ENCODE measurements at regions not wholly inside any gene's neighbourhood (a gene's known extent, or its start where the extent isn't known, plus 50 kb on each side); places are given as distances from the start of the nearest gene placed in this dataset.

DNA sequence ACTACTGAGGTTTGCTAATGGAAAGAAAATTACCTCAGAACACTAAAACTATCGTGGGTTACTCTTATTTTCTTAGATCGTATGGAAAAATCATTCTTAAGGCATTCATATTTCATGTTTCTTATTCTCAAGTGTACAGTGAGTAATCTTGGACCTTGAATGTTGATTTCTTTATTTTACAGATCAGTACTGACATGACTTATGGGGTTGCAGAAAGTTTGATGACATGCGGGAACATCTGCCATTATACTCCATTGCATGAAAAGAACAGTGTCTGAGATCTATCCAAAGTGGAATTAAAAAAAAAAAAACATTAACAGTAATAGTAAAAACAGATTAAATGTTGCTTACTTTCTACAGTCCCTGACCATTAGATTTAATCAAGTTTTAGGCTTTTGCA is 1290.2 kb upstream of the WWC1 start:
- intact Hi-C loops (cut with DNase I; ENCODE audit: low total_unique reads): no loop called here
- DNase-seq: no peak

DNA sequence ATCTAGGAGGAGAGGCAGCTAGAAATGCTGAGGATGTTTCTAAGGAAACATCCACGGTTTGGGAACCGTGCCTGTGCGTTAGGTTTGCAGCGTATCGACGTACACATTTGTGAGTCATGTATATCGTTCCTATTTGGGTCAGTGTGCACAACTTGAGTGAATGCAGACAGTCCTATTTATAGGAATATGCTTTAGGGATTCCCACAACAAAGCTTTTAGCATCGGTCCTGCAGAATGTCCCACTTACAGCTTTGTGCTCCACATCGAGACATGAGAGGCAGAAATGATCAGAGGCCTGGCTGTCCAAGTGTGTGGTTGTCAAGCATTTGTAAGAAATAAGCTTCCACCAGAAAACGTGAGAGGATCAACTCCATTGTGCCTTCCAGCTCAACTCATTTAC is 1282.7 kb upstream of the WWC1 start:
- Histone ChIP-seq H3K27ac (no peak overlapping the region), H3K36me3 (no peaks in the 10 kb centered on the region), H3K9me3 (no peaks in the 10 kb centered on the region), H3K4me1 (no peaks in the 10 kb centered on the region), H3K4me3 (no peak overlapping the region), H3K27me3 (no peaks in the 10 kb centered on the region)
- DNase-seq: no peak
- intact Hi-C loops (cut with DNase I; ENCODE audit: low total_unique reads): no loop called here
- TF ChIP-seq, protein P1, sequence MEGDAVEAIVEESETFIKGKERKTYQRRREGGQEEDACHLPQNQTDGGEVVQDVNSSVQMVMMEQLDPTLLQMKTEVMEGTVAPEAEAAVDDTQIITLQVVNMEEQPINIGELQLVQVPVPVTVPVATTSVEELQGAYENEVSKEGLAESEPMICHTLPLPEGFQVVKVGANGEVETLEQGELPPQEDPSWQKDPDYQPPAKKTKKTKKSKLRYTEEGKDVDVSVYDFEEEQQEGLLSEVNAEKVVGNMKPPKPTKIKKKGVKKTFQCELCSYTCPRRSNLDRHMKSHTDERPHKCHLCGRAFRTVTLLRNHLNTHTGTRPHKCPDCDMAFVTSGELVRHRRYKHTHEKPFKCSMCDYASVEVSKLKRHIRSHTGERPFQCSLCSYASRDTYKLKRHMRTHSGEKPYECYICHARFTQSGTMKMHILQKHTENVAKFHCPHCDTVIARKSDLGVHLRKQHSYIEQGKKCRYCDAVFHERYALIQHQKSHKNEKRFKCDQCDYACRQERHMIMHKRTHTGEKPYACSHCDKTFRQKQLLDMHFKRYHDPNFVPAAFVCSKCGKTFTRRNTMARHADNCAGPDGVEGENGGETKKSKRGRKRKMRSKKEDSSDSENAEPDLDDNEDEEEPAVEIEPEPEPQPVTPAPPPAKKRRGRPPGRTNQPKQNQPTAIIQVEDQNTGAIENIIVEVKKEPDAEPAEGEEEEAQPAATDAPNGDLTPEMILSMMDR (IDR thresholded peaks at IDR 0.05): no peak

More for the DNA sequence above, 1290.2 kb upstream of the WWC1 start:
- H3K9me3 ChIP-seq: no peaks in the 10 kb centered on the region
- H3K27ac ChIP-seq: no peak overlapping the region
- no peaks in the 10 kb centered on the region for H3K36me3 ChIP-seq
- TF ChIP-seq, protein P1 (IDR thresholded peaks at IDR 0.05): no peak
- no peaks in the 10 kb centered on the region for H3K4me1 ChIP-seq
- H3K4me3 ChIP-seq: no peak overlapping the region
- no peaks in the 10 kb centered on the region for H3K27me3 ChIP-seq

DNA sequence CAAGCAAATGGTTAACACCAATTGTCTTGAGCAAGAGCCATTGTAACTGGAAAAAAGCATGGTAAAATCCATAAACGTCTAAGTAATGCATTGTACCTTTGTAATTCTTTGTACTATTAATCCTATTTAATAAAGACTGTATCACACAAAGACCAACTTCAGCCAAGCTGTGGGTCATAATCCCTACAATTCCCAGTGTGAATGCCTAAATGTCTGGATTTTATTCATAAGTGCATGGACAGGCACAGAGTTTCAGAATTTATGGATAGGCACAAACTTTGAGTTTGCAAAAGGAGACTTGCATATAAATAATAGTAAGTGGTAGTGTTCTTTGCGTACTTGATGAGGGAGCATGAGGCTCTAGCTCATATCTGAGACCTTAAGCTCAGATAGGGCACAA is 1280.2 kb upstream of the WWC1 start:
- Histone ChIP-seq H3K4me3 (no peak overlapping the region), H3K4me1 (no peaks in the 10 kb centered on the region), H3K27me3 (no peaks in the 10 kb centered on the region), H3K36me3 (no peaks in the 10 kb centered on the region), H3K9me3 (no peaks in the 10 kb centered on the region), H3K27ac (no peak overlapping the region)
- intact Hi-C loops (cut with DNase I; ENCODE audit: low total_unique reads): no loop called here
- TF ChIP-seq, protein P1 (IDR thresholded peaks at IDR 0.05): no peak
- no peak for DNase-seq

DNA sequence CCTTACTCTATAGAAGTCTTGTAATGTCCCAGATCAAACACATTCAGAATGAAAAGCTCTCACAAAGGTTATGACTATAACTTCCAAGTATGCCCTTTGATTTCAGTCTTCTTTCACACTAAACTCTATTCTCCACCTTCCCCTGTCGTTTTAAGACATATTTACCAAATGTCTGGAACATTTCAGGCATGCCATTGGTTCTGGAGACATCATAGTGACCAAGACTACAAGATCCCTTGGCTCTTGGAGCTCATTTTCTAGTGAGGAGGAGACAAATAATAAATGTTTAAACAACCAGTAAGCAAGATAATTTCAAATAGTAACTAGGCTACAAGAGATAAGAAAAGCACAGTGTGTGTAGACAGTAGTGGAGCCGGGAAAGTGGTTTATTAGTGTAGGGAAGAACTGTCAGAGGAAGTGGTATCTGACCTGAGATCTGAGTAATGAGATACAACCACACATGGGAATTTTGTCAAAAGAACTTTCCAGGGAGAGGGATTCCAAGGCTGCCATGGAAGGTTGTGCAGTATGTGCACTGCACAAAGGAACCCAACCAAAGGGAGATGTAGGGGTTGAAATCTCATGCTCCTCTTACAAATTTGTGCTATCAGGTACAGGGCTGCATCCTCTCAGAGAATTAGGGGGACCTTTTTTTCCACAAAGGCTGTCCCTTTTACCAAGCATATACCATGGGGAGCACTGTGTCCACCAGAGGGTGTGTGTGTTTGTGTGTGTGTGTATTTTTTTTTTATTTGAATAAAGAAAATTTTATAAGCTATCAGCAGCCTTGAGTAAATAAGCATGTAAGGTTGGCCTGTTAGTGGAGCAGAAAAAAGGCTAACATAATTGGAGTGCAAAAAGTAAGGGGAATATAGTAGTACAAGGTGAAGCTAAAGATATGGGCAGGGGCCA is 1279.1 kb upstream of the WWC1 start:
- Histone ChIP-seq H3K27me3 (no peaks in the 10 kb centered on the region), H3K27ac (no peak overlapping the region), H3K4me1 (no peaks in the 10 kb centered on the region), H3K36me3 (no peaks in the 10 kb centered on the region), H3K9me3 (no peaks in the 10 kb centered on the region), H3K4me3 (no peak overlapping the region)
- no peak for DNase-seq
- intact Hi-C loops (cut with DNase I; ENCODE audit: low total_unique reads): no loop called here
- TF ChIP-seq, protein P1 (IDR thresholded peaks at IDR 0.05): no peak

DNA sequence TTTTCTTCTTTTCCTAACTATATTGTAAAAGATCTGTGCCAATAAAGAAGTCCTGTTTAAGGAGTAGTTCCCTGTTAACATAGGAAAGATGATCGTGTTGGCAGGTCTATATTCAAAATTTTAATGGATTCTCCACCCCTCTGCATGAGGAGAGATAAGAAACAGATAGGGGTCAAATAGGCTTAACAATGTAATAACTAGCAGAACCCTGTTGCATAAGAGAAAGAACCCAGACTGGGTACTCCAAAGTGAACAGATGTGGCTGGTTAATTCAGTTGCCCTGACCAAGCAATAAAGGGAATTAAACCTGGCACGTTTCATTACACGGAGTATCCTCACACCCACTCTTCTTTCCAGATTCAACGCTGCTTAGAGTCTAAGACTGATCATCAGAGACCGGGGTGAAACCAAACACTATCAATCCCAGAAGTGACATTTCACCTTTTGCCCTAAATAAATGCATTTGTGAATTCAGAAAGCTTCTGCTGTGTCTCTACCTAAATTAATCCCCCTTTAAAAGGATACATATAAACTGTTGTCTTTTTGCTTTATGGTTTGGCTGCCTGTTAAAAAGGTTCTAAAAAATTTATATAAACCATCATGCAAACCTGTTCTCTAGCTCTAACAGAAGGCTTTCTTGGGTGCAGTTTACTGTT is 1276.9 kb upstream of the WWC1 start:
- Histone ChIP-seq H3K27me3 (no peaks in the 10 kb centered on the region), H3K4me1 (no peaks in the 10 kb centered on the region), H3K9me3 (no peaks in the 10 kb centered on the region), H3K36me3 (no peaks in the 10 kb centered on the region), H3K27ac (no peak overlapping the region), H3K4me3 (no peak overlapping the region)
- no peak for DNase-seq
- intact Hi-C loops (cut with DNase I; ENCODE audit: low total_unique reads): no loop called here
- TF ChIP-seq, protein P1 (IDR thresholded peaks at IDR 0.05): no peak

All from tibial artery (tissue), 4 donors.